Bone marrow (tissue), 2 donors: ENCODE measurements at regions not wholly inside any gene's neighbourhood (a gene's known extent, or its start where the extent isn't known, plus 50 kb on each side); places are given as distances from the start of the nearest gene placed in this dataset.
"Not testable (repeated sequence)": the region's sequence is repeated elsewhere in the genome, so short reads cannot be mapped to it uniquely, and the experiment has no call there.

Experiments used
- DNase-seq, 2 donors: peaks; one replicate each; lab custom pipeline; 2025; lab: John Stamatoyannopoulos, UW

GRCh38 chr10:63848871-63849270, 327.7 kb downstream of the REEP3 start:
- DNase-seq, result not testable (repeated sequence)

- no peak for DNase-seq
These were observed 341.7 kb downstream of the REEP3 start for GRCh38 chr10:63862860-63863259.

GRCh38 chr10:63865210-63865609, 344.0 kb downstream of the REEP3 start:
- no peak for DNase-seq

- DNase-seq, result peak in 1 of 2 donors; percentile 13
These were observed 345.0 kb downstream of the REEP3 start for GRCh38 chr10:63866075-63866746.

GRCh38 chr10:63866747-63867140, 345.5 kb downstream of the REEP3 start:
- no peak for DNase-seq

GRCh38 chr10:63878428-63878827, 357.2 kb downstream of the REEP3 start:
- DNase-seq, result no peak

- no peak for DNase-seq
These were observed 362.7 kb downstream of the REEP3 start for GRCh38 chr10:63883861-63884260.

GRCh38 chr10:63884426-63884825, 363.2 kb downstream of the REEP3 start:
- no peak for DNase-seq

- DNase-seq, result no peak
These were observed 364.0 kb downstream of the REEP3 start for GRCh38 chr10:63885156-63885555.

GRCh38 chr10:63886281-63887022, 365.3 kb downstream of the REEP3 start:
- no peak for DNase-seq

GRCh38 chr10:63887023-63887589, 365.9 kb downstream of the REEP3 start:
- DNase-seq, result no peak

- no peak for DNase-seq
These were observed 366.6 kb downstream of the REEP3 start for GRCh38 chr10:63887600-63888370.

- no peak for DNase-seq
These were observed 368.6 kb downstream of the REEP3 start for GRCh38 chr10:63889803-63890202.

GRCh38 chr10:63896992-63897391, 375.8 kb downstream of the REEP3 start:
- DNase-seq, result no peak

GRCh38 chr10:63899673-63900300, 378.6 kb downstream of the REEP3 start:
- no peak for DNase-seq

- DNase-seq, result no peak
These were observed 380.0 kb downstream of the REEP3 start for GRCh38 chr10:63901228-63901627.

GRCh38 chr10:63901881-63902280, 380.7 kb downstream of the REEP3 start:
- DNase-seq, result no peak

GRCh38 chr10:63910806-63911205, 389.6 kb downstream of the REEP3 start:
- no peak for DNase-seq

- no peak for DNase-seq
These were observed 394.0 kb downstream of the REEP3 start for GRCh38 chr10:63915240-63915639.

- DNase-seq, result no peak
These were observed 396.2 kb downstream of the REEP3 start for GRCh38 chr10:63917363-63917762.

- DNase-seq, result no peak
These were observed 398.5 kb downstream of the REEP3 start for GRCh38 chr10:63919575-63920279.
